ENCODE measurements at regions not wholly inside any gene's neighbourhood (a gene's known extent, or its start where the extent isn't known, plus 50 kb on each side); places are given as distances from the start of the nearest gene placed in this dataset.

- intact Hi-C loops (cut with micrococcal nuclease; ENCODE audit: unreplicated experiment) (no loop called here), in situ Hi-C loops (cut with MboI) (no loop called here)
- 80% methylated on average over 4 of the region's 4 CpGs for WGBS (ENCODE audit: insufficient coverage, insufficient replicate concordance, low lambda C conversion rate, missing lambda C conversion rate)
- Histone ChIP-seq H3K4me1 (ENCODE audit: control insufficient read depth, insufficient read depth, low read length) (peaks cover 20% of the 10 kb centered on the region), H4K20me1 (ENCODE audit: control insufficient read depth, insufficient read depth) (no peaks in the 10 kb centered on the region), H3K36me3 (ENCODE audit: control insufficient read depth in 2 of 2, insufficient read depth in 2 of 2, low read length in 1 of 2) (no peaks in the 10 kb centered on the region), H3K9ac (ENCODE audit: control insufficient read depth, insufficient read depth, low read length) (no peak overlapping the region), H3K4me2 (ENCODE audit: control insufficient read depth, insufficient read depth) (no peak overlapping the region), H3K4me3 (no peak overlapping the region), H3K27ac (ENCODE audit: control insufficient read depth, insufficient read depth) (no peak overlapping the region), H2AFZ (ENCODE audit: control insufficient read depth, low read depth, low read length) (no peak overlapping the region), H3K27me3 (replicated peaks in 1 of 2; ENCODE audit: control insufficient read depth in 2 of 2, insufficient read depth in 2 of 2, low read length in 1 of 2) (no peaks in the 10 kb centered on the region), H3K79me2 (ENCODE audit: control insufficient read depth, insufficient read depth, low read length) (no peaks in the 10 kb centered on the region), H3K9me3 (replicated peaks; ENCODE audit: control insufficient read depth, insufficient read depth, low read length) (no peaks in the 10 kb centered on the region)
- RAD21 ChIA-PET (ENCODE audit: unreplicated experiment), result interaction anchor here (1.3 kb wide), 2 partner anchors 8 to 418 kb away, joined by 4 read pairs; no protein-coding TSS in a partner anchor
- SMC1A ChIA-PET (ENCODE audit: uncharacterized antibody, unreplicated experiment), result interaction anchor here (0.7 to 1.4 kb wide), 3 partner anchors 9 to 418 kb away, joined by 3 to 5 read pairs (median 4); no protein-coding TSS in a partner anchor
- DNase-seq (ENCODE audit: low read depth, low spot score) (no peak), ATAC-seq (no peak), FAIRE-seq (peak; percentile 44)
- no TSS peak for BruUV-seq (replicated peaks)
- POLR2A ChIA-PET, result interaction anchor here (0.5 kb wide), 1 partner anchor 940 kb away, joined by 3 read pairs; no protein-coding TSS in a partner anchor
- CTCF ChIA-PET, result interaction anchor here (1.0 to 3.0 kb wide), 2 partner anchors 10 to 232 kb away, joined by 3 to 20 read pairs; no protein-coding TSS in a partner anchor
- no peak for TF ChIP-seq CHD4 (IDR thresholded peaks at IDR 0.05)
- no peak for TF ChIP-seq MYB (IDR thresholded peaks at IDR 0.05; ENCODE audit: borderline replicate concordance, low read depth, low read length)
- no peak for TF ChIP-seq FOXM1 (IDR thresholded peaks at IDR 0.05; ENCODE audit: low read depth, low read length)
- TF ChIP-seq BMI1 (IDR thresholded peaks at IDR 0.05; ENCODE audit: borderline replicate concordance), result no peak
- TF ChIP-seq ATF2 (IDR thresholded peaks at IDR 0.05; ENCODE audit: low read length), result no peak
- TF ChIP-seq CREB1 (IDR thresholded peaks at IDR 0.05; ENCODE audit: low read depth), result no peak
- no peak for TF ChIP-seq RFX5 (IDR thresholded peaks at IDR 0.05; ENCODE audit: low read depth, low read length)
- no peak for TF ChIP-seq PRDM15 (CRISPR knock-in tag; IDR thresholded peaks at IDR 0.05)
- TF ChIP-seq, protein P1, sequence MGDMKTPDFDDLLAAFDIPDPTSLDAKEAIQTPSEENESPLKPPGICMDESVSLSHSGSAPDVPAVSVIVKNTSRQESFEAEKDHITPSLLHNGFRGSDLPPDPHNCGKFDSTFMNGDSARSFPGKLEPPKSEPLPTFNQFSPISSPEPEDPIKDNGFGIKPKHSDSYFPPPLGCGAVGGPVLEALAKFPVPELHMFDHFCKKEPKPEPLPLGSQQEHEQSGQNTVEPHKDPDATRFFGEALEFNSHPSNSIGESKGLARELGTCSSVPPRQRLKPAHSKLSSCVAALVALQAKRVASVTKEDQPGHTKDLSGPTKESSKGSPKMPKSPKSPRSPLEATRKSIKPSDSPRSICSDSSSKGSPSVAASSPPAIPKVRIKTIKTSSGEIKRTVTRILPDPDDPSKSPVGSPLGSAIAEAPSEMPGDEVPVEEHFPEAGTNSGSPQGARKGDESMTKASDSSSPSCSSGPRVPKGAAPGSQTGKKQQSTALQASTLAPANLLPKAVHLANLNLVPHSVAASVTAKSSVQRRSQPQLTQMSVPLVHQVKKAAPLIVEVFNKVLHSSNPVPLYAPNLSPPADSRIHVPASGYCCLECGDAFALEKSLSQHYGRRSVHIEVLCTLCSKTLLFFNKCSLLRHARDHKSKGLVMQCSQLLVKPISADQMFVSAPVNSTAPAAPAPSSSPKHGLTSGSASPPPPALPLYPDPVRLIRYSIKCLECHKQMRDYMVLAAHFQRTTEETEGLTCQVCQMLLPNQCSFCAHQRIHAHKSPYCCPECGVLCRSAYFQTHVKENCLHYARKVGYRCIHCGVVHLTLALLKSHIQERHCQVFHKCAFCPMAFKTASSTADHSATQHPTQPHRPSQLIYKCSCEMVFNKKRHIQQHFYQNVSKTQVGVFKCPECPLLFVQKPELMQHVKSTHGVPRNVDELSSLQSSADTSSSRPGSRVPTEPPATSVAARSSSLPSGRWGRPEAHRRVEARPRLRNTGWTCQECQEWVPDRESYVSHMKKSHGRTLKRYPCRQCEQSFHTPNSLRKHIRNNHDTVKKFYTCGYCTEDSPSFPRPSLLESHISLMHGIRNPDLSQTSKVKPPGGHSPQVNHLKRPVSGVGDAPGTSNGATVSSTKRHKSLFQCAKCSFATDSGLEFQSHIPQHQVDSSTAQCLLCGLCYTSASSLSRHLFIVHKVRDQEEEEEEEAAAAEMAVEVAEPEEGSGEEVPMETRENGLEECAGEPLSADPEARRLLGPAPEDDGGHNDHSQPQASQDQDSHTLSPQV (IDR thresholded peaks at IDR 0.05), result no peak
- no peak for TF ChIP-seq MEF2A (IDR thresholded peaks at IDR 0.05; ENCODE audit: insufficient read depth, low read depth, low read length)
- TF ChIP-seq FOS (IDR thresholded peaks at IDR 0.05; ENCODE audit: borderline replicate concordance, extremely low read depth, insufficient read length), result no peak
- TF ChIP-seq NKRF (conservative IDR thresholded peaks at IDR 0.05), result no peak
Observed at GRCh38 chr1:224504297-224505041, 69.9 kb upstream of the WDR26 start.

Data from GM12878 (cell line).